CD4-positive, alpha-beta T cell treated with Interleukin-21 for 1 hour (primary cell): ENCODE measurements at regions not wholly inside any gene's neighbourhood (a gene's known extent, or its start where the extent isn't known, plus 50 kb on each side); places are given as distances from the start of the nearest gene placed in this dataset.

Experiments used
- DNase-seq: peaks from one replicate; pipeline ENCODE4 v3.0.0-alpha.2; 2020

- no peak for DNase-seq
These were observed 96.7 kb upstream of the CLDN10 start for GRCh38 chr13:95455782-95456181.

GRCh38 chr13:95456815-95457214, 95.7 kb upstream of the CLDN10 start:
- DNase-seq = no peak

- no peak for DNase-seq
These were observed 95.2 kb upstream of the CLDN10 start for GRCh38 chr13:95457294-95457693.

- no peak for DNase-seq
These were observed 89.7 kb upstream of the CLDN10 start for GRCh38 chr13:95462801-95463200.

- DNase-seq = no peak
These were observed 89.0 kb upstream of the CLDN10 start for GRCh38 chr13:95463531-95463930.

GRCh38 chr13:95470574-95471366, 81.8 kb upstream of the CLDN10 start:
- no peak for DNase-seq

- no peak for DNase-seq
These were observed 80.6 kb upstream of the CLDN10 start for GRCh38 chr13:95471960-95472359.

- no peak for DNase-seq
These were observed 77.5 kb upstream of the CLDN10 start for GRCh38 chr13:95474992-95475391.

GRCh38 chr13:95477187-95477586, 75.3 kb upstream of the CLDN10 start:
- DNase-seq = no peak

GRCh38 chr13:95479731-95480130, 72.8 kb upstream of the CLDN10 start:
- DNase-seq = no peak

- DNase-seq = peak; percentile 17
These were observed 72.4 kb upstream of the CLDN10 start for GRCh38 chr13:95480131-95480545.

GRCh38 chr13:95480791-95481780, 71.4 kb upstream of the CLDN10 start:
- no peak for DNase-seq

GRCh38 chr13:95484052-95484451, 68.5 kb upstream of the CLDN10 start:
- no peak for DNase-seq

GRCh38 chr13:95485045-95485517, 67.4 kb upstream of the CLDN10 start:
- DNase-seq = no peak

GRCh38 chr13:95485518-95486144, 66.9 kb upstream of the CLDN10 start:
- DNase-seq = no peak

GRCh38 chr13:95492044-95492801, 60.3 kb upstream of the CLDN10 start:
- DNase-seq = no peak

- peak; percentile 42 for DNase-seq
These were observed 58.3 kb upstream of the CLDN10 start for GRCh38 chr13:95494082-95494681.

GRCh38 chr13:95496485-95496884, 56.0 kb upstream of the CLDN10 start:
- no peak for DNase-seq

GRCh38 chr13:95497381-95497807, 55.1 kb upstream of the CLDN10 start:
- DNase-seq = no peak

GRCh38 chr13:95498886-95499285, 53.6 kb upstream of the CLDN10 start:
- DNase-seq = no peak

GRCh38 chr13:95499811-95500712, 52.5 kb upstream of the CLDN10 start:
- DNase-seq = no peak
